Right lobe of liver (tissue), 4 donors: ENCODE measurements at regions not wholly inside any gene's neighbourhood (a gene's known extent, or its start where the extent isn't known, plus 50 kb on each side); places are given as distances from the start of the nearest gene placed in this dataset.

ENCODE experiments used
- POLR2A ChIP-seq: fragments of 450-650 bp; IDR thresholded peaks from one replicate; pipeline ENCODE4 v1.6.1; 2017; ENCODE audit warnings: antibody characterized with exemption, mild to moderate bottlenecking
- TF ChIP-seq, protein P1 (sequence below), 4 donors: fragments of 200-600 bp in 3 of 4; fragments of 450-650 bp in 1 of 4; IDR thresholded peaks; one replicate each; pipeline versions ENCODE4 v1.5.1 to v1.8.0; 2016 to 2022; ENCODE audit warnings: antibody characterized with exemption in 4 of 4, mild to moderate bottlenecking in 2 of 4
- donor health status: DM: no; HTN: no; CAD: no.
- donor health status: DM: no; HTN: no; CAD: no.
- donor health status: DM: no; HTN: yes; CAD: no.

DNA sequence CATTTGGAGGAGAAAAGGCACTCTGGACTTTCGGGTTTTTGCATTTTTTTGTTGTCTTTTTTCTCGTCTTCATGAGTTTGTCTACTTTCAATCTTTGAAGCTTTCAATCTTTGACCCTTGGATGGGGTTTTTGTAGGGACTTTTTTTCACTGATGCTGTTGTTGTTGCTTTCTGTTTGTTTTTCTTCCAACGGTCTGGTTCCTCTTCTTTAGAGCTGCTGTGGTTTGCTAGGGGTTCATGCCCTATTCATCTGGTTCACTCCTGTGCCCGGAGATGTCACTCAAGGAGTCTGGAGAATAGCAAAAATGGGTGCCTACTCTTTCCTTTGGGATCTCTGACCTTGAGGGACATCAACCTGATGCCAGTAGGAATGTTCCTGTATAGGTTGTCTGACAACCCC is 378.6 kb upstream of the TYRP1 start:
- TF ChIP-seq, protein P1, sequence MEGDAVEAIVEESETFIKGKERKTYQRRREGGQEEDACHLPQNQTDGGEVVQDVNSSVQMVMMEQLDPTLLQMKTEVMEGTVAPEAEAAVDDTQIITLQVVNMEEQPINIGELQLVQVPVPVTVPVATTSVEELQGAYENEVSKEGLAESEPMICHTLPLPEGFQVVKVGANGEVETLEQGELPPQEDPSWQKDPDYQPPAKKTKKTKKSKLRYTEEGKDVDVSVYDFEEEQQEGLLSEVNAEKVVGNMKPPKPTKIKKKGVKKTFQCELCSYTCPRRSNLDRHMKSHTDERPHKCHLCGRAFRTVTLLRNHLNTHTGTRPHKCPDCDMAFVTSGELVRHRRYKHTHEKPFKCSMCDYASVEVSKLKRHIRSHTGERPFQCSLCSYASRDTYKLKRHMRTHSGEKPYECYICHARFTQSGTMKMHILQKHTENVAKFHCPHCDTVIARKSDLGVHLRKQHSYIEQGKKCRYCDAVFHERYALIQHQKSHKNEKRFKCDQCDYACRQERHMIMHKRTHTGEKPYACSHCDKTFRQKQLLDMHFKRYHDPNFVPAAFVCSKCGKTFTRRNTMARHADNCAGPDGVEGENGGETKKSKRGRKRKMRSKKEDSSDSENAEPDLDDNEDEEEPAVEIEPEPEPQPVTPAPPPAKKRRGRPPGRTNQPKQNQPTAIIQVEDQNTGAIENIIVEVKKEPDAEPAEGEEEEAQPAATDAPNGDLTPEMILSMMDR (IDR thresholded peaks at IDR 0.05) = no peak
- no peak for TF ChIP-seq POLR2A
